ENCODE measurements at regions not wholly inside any gene's neighbourhood (a gene's known extent, or its start where the extent isn't known, plus 50 kb on each side); places are given as distances from the start of the nearest gene placed in this dataset.

DNA sequence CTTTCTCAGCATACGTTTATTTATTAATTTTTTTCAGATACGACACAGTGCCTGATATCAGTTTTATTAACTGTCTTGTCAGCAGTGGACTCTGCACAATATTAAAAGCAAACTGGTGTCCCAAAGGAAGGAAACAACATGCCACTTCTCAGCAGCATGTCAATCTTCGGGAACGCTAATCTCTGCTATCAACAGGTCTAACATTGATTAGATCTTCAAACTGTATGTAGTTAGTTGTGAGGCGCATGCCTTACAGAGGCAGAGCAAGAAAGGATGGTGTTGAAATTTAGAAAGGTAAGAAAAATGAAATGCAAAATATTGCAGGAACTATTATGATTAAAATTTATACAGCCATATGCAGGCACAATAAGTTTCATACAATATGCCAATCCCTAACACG is 233.7 kb upstream of the NDST3 start:
- TF ChIP-seq, protein P1, sequence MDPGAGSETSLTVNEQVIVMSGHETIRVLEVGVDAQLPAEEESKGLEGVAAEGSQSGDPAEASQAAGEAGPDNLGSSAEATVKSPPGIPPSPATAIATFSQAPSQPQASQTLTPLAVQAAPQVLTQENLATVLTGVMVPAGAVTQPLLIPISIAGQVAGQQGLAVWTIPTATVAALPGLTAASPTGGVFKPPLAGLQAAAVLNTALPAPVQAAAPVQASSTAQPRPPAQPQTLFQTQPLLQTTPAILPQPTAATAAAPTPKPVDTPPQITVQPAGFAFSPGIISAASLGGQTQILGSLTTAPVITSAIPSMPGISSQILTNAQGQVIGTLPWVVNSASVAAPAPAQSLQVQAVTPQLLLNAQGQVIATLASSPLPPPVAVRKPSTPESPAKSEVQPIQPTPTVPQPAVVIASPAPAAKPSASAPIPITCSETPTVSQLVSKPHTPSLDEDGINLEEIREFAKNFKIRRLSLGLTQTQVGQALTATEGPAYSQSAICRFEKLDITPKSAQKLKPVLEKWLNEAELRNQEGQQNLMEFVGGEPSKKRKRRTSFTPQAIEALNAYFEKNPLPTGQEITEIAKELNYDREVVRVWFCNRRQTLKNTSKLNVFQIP (CRISPR knock-in tag; IDR thresholded peaks at IDR 0.05; ENCODE audit: borderline replicate concordance, low read depth): no peak
- TF ChIP-seq, protein P2, sequence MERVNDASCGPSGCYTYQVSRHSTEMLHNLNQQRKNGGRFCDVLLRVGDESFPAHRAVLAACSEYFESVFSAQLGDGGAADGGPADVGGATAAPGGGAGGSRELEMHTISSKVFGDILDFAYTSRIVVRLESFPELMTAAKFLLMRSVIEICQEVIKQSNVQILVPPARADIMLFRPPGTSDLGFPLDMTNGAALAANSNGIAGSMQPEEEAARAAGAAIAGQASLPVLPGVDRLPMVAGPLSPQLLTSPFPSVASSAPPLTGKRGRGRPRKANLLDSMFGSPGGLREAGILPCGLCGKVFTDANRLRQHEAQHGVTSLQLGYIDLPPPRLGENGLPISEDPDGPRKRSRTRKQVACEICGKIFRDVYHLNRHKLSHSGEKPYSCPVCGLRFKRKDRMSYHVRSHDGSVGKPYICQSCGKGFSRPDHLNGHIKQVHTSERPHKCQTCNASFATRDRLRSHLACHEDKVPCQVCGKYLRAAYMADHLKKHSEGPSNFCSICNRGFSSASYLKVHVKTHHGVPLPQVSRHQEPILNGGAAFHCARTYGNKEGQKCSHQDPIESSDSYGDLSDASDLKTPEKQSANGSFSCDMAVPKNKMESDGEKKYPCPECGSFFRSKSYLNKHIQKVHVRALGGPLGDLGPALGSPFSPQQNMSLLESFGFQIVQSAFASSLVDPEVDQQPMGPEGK (CRISPR knock-in tag; IDR thresholded peaks at IDR 0.05; ENCODE audit: borderline replicate concordance): no peak
- TF ChIP-seq, protein P3, sequence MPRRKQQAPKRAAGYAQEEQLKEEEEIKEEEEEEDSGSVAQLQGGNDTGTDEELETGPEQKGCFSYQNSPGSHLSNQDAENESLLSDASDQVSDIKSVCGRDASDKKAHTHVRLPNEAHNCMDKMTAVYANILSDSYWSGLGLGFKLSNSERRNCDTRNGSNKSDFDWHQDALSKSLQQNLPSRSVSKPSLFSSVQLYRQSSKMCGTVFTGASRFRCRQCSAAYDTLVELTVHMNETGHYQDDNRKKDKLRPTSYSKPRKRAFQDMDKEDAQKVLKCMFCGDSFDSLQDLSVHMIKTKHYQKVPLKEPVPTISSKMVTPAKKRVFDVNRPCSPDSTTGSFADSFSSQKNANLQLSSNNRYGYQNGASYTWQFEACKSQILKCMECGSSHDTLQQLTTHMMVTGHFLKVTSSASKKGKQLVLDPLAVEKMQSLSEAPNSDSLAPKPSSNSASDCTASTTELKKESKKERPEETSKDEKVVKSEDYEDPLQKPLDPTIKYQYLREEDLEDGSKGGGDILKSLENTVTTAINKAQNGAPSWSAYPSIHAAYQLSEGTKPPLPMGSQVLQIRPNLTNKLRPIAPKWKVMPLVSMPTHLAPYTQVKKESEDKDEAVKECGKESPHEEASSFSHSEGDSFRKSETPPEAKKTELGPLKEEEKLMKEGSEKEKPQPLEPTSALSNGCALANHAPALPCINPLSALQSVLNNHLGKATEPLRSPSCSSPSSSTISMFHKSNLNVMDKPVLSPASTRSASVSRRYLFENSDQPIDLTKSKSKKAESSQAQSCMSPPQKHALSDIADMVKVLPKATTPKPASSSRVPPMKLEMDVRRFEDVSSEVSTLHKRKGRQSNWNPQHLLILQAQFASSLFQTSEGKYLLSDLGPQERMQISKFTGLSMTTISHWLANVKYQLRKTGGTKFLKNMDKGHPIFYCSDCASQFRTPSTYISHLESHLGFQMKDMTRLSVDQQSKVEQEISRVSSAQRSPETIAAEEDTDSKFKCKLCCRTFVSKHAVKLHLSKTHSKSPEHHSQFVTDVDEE (CRISPR knock-in tag; IDR thresholded peaks at IDR 0.05): no peak
